ENCODE measurements at regions not wholly inside any gene's neighbourhood (a gene's known extent, or its start where the extent isn't known, plus 50 kb on each side); places are given as distances from the start of the nearest gene placed in this dataset.

- DNase-seq = no peak
Measured at GRCh38 chr12:104858611-104859543, 99.2 kb downstream of the SLC41A2 start.

DNA sequence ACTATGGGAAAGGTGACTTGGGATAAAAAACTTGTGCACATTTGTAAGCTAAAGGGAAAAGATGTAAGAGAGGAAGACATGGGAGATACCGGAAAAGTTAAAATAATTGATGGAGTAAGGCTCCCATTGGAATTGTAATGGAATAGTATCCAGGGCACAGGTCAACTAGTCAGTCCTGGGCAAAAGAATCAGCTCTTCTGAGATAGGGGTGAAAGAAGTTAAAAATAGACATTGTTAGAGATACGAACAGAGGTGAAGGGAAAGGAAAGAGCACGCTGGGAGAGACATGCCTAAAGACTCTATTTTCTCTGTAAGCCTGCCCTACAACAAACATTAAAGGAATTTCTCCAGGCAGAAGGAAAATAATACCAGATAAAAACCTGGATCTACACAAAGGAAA is 101.6 kb downstream of the SLC41A2 start:
- DNase-seq = no peak

DNA sequence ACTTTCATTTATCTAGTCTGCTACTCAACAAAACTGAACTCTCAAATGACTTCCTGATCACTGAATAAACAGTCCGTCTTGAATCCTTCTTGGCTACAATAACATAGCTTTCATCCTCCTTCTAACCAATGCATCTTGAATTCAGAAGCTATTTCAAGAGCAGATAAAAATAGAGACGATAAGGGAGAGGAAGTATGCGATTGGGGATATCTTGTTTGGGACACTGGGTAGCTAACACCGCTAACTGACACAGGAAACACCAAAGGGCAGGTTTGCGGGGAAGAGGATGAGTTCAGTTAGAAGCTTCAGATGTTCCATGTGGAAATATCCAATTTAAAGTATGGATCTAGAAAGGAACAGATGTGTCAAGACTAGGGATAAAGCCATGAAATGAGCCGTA is 102.5 kb downstream of the SLC41A2 start:
- DNase-seq = no peak

GRCh38 chr12:104852896-104853295 is 105.2 kb downstream of the SLC41A2 start:
- no peak for DNase-seq

GRCh38 chr12:104852102-104852501 is 106.0 kb downstream of the SLC41A2 start:
- DNase-seq = no peak

- DNase-seq = no peak
Measured at GRCh38 chr12:104850781-104851180, 107.3 kb downstream of the SLC41A2 start.

DNA sequence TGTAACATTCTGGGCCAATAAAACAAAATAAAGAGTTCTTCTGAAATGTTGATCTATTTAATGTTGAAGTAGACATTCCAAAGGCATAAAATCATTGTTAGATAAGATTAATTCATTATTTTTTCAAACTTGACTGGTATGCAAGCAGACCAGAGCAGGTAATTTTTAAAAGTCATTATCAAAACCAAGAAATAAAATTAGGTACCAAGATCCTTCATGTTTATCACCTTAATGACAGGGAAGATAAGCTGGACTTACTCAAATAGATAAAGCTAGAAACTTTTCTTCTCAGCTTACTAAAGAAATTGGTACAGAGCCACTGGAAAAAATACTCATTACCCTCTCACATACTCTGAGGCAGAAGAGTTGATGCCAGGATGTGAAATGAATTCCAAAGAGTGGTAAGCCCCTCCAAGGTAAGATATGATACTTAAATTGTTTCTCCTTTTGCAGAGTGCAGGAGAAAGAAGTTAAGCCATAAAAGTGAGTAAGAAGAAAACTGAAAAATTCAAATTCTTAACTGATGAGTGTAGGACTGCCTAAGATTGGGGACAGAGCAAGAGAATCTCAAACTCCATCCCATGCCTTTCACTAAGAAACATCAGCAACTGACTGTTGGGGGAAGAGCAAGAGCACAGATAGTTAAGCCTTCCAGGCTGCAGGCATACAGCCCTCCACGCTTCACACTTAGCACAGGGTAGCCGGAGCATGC is 111.9 kb downstream of the SLC41A2 start:
- no peak for DNase-seq

DNA sequence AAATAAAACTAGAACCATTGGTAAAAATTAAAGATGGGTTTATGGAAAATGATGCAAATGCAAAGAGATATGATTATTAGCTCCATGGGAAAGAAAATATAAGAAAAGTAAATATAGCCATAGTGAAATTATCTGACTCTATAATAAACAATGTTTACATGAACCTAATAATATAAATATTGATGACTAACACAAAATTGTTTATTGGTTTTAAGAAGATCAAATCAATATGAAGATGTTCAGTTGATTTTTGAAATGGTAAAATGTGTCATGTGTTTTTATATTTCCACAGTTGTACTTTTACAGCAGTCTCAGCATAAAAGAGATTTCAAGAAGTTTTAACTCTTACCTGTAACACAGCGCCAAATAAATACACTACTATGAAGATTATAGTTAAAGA is 114.0 kb downstream of the SLC41A2 start:
- DNase-seq = no peak

- no peak for DNase-seq
Measured at GRCh38 chr12:104840262-104840661, 117.8 kb downstream of the SLC41A2 start.

DNA sequence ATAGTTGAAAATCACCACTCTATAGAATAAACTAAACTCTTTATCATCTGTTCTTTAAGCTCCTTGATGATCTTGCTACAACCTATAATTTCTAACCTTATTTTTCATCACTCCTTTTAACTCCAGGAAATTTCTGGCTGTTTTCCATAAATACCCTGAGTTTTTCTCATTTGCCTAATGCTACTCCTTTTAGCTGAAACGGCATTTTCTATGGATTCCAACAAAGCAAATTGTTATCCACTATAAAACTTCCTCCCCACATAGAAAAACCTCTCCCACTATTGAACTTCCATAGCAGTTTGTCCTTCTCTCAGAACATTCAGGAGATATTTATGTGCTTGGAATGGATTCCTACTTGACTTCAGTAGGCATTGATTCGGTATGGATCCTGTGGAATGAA is 122.8 kb downstream of the SLC41A2 start:
- no peak for DNase-seq

GRCh38 chr12:104834607-104835006 is 123.5 kb downstream of the SLC41A2 start:
- no peak for DNase-seq

- no peak for DNase-seq
Measured at GRCh38 chr12:104833756-104834155, 124.3 kb downstream of the SLC41A2 start.

DNA sequence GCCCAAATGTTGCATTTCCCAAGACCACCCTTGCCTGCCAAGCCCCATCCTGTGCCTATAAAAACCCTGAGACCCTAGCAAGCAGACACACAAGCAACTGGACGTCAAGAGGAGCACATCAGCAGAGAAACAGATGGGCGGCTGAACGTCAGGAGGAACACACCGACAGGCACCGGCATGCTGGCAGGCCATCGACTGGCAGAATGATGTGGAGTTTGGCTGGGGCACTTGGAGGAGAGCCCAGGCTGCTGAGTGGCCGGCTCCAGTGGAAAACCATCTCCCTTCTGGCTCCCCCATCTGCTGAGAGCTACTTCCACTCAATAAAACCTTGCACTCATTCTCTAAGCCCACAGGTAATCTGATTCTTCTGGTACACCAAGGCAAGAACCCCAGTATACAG is 130.1 kb downstream of the SLC41A2 start:
- no peak for DNase-seq

DNA sequence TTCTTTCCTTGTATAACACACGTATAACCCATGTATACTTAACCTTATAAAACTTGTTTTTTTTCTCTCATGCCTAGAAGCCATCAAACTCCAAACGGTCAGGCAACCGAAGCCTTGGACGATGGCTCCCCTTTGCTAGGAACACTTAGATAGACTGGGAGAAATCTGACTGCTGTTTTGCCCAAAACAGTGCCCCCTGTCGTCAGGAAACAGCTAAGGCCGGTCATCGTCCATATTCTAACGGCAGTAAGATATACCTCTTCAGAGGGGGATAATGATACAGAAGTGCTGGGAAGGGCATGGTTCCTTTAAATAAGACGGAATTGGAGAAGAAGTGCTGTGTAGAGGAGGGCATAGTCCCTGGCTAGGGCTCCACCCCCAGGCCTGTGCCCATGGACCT is 130.5 kb downstream of the SLC41A2 start:
- no peak for DNase-seq

DNA sequence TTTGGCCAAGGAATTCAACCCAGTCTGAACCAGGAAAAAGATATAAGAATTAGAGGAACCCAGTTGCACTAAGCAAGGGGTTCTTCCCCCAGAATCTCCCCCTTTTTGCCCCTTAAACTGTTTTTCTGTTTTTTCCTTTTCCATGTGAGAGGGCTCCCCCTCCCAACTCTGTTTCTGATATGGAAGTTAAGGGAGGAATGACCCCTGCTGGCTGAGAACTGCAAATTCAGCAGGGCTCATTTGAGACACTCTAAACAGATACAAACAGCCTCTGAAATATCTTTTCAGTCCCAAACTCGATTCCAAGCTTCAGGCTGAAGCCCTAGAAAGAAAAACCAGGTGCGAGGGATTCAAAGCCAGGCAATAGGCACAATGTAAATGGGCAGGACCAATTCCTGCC is 132.7 kb downstream of the SLC41A2 start:
- no peak for DNase-seq

- DNase-seq = no peak
Measured at GRCh38 chr12:104823985-104824461, 134.1 kb downstream of the SLC41A2 start.

DNA sequence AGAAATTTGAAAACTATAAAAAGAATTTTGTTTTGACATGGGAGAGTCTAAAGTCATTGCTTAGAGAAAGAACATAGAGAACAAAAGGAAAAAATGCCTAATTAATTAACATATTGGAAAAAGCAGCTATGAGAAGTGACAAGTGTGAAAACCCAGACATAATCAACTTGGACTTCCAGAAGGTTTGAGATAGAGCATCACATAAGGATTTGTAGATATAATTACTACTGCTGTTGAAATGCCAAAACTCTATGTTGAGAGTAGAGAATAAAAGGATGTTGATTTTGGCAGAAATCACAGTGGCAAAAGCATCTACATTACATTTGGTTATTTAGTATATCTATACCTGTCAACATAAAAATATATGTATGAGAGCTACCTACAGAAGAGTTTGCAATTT is 135.1 kb downstream of the SLC41A2 start:
- no peak for DNase-seq

DNA sequence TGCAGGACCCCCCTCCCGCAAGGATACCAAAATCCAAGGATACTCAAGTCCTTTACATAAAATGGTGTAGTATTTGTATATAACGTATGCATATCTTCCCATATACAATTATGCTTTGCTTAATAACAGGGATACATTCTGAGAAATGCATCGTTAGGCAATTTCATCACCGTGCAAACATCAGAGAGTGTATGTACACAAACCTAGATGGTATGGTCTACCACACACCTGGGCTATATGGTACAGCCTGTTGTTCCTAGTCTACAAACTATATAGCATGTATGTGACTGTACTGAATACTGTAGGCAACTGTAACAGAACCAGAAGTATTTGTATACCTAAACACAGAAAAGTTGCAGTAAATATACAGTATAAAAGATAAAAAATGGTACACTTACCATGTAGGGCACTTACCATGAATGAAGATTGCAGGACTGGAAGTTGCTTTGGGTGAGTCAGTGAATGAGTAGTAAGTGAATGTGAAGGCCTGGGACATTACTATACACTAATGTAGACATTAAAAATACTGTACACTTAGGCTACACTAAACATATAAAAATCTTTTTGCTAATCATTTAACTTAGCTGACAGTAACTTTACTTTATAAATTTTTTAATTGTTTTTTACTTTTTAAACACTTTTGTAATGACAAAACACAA is 141.1 kb downstream of the SLC41A2 start:
- DNase-seq = no peak

GRCh38 chr12:104815935-104816334 is 142.2 kb downstream of the SLC41A2 start:
- DNase-seq = no peak

DNA sequence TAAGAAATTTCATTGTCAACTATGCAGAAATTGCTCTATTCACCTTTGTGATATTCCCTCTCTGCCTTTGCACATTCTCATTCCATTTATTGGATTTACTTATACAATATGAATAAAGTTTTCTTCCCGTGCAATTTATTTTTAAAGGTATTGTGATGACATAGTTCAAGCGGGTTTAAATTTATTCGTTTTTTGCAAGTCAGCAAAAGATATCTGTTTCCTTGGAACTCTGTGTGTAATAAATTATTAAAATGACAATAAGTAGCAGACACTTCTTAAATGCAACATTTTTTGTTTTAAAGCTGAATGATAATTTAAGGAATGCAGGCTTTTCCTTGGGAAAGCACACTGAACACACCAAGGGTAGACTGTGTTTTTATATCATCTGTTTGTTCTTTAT is 143.1 kb downstream of the SLC41A2 start:
- no peak for DNase-seq

Data from amniotic stem cell (primary cell).